ENCODE measurements at regions not wholly inside any gene's neighbourhood (a gene's known extent, or its start where the extent isn't known, plus 50 kb on each side); places are given as distances from the start of the nearest gene placed in this dataset.

DNA sequence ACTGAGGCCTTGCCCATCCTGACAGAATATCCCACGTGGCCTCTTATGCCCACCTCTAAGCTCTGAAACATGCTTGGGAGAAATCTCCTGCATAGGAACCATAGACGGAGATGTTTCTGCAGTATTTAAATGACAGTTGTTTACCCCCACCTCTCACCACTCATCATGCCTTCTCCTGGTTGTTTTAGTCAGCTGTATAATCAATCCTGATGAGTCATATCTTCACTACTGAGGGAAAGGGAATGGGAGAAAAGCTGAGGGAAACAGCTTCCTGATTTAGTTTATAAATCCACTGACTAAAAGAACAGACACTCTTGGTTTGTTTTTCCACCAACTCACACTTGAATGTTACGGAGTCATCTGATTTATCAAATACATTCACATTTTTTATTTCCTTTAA lies 113.2 kb upstream of the TENT5A start:
- peak; percentile 36 to 84 for DNase-seq (ENCODE audit: low read depth in 2 of 2)

DNA sequence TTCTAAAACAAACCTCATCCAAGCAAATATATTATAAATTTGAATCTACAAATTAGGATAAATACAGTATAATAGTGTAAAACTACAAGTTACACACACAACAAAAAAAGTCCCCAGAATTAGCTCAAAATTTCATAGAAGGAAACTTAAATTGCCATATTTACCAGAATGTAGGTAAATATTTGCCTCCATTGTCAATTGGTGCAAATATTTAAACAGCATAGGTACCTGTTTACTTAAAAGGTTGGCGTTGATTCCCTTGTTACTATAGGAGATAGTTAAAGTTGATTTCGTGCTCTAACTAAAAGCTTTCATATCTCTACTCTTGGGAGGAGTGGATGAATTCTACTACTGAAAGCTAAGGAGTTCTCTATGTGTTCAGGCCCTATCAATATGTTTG lies 111.6 kb upstream of the TENT5A start:
- DNase-seq (ENCODE audit: low read depth in 2 of 2), result no peak

DNA sequence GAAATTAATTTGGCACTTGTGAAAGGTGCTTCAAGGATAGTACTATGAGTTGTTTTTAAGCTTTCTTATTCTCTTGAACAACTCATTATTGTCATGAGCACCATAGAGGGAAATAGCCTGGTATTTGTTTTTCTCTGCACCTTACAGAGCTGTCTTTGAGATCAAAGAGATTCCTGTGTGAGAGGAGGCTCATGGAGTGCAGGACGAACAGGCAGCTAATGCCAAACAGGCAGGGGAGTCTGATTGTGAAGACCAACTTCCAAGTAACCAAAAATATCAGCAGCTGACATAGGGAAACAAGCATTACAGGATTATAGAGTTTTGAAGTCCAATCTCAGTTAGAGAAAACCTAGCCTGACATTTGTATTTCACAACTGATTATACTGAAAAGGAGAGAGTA lies 110.6 kb upstream of the TENT5A start:
- DNase-seq (ENCODE audit: low read depth in 2 of 2), result no peak

DNA sequence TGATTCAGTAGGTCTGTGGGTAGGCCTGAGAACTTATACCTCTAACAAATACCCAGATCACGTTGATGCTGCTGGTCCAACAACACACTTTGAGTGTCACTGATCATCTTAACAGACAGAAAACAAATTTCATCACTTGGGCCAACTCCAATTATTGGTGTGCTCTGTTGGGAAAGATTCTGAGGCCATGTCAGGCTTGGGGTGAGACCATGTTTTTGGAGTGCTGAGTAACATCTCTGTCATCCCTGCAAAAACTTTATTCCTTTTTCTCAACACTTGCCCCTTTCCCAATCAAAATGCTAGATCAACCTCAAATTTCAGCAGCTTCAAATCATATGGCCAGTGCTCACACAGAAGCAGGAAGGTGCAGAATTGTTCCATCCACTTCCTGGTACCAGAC lies 108.8 kb upstream of the TENT5A start:
- DNase-seq (ENCODE audit: low read depth in 2 of 2), result no peak

DNA sequence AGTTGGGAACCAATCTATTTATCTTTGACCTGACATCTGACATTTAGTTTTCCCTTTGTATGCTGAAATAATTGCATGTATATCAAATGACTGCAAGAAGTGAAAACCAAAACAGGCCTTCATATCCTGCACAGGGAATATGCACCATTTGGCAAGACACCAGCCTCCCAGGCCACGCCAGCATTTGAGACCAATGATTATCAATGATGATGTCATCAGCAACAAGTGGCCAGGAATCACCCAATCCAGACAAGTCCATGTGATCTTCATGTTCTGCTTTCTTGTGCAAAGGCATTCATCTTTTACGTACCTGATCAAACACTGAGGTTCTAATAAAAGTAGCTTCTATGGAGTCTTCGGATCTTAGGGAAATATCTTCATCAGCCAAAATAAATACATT lies 107.4 kb upstream of the TENT5A start:
- peak in 1 of 2 donors; percentile 35 for DNase-seq (ENCODE audit: low read depth in 2 of 2)

DNA sequence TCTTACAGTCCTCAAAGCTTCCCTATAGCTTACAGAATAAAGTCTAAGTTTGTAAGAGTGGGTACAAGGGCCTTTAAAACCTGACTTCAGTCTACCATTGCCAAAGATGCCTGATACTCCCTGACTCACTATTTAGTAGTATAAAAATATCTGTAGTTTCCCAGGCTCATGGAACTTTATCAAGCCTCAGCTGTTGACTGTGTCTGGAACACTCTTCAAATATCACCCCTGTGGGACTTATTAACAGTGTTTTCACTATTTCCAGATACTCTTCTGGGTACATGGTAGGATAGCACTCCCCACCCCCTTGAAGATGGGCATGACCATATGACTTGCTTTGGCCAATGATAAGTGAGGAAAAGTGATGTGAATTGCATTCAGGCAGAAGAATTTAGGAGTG lies 105.3 kb upstream of the TENT5A start:
- DNase-seq (ENCODE audit: low read depth in 2 of 2), result no peak

DNA sequence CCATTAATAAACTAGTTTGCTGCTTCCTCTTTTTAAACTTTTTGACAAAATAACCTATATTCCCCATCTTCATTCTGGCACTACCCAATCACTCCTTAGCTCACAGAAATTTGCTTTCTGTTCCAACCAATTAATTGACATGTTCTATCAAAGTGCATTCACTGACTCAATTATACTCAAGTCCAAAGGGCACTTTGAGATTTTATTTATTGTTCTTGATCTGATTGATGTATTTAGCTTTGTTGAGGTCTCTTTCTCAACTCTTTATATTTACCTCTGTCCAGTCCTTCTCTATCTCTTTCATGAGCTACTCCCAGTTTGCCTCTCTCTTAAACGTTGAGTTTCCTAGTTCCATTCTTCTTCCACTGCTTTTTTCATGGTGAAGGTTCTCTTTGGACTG lies 104.4 kb upstream of the TENT5A start:
- no peak for DNase-seq (ENCODE audit: low read depth in 2 of 2)

DNA sequence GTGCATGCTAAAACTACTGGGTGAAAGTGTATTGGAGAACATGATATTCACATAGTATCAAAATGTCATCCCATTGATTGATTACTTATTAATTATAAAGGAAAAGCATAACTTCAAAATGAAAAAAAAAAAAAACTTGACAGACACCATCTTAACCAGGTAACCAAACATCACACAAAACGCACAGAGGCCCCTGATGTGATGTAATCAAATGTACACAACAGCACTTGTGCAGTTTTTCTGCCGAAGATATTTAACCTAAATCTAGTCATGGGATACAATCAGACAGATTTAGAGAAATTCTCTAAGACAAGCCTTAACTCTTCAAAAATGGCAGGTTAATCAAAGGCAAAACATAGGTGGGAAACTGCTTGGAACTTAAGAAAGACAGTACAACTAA lies 102.0 kb upstream of the TENT5A start:
- DNase-seq (ENCODE audit: low read depth in 2 of 2), result no peak

DNA sequence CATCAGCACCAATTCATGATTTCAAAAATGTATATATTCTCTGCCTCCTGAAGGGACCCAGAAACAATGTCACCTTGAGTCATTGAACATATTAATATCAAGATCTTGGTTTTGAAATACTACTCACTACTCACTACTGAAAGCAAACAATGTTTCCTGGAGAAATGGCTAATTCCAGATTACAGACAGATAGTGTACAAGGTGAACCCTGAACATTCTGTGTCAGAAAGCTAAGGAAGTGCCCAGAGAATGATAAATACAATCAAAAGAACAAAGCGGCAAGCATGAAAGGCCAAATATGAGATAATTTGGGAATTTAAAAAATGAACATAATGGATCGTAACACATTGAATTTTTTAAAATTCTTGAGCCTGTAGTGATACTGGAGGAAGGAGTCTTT lies 101.5 kb upstream of the TENT5A start:
- no peak for DNase-seq (ENCODE audit: low read depth in 2 of 2)

DNA sequence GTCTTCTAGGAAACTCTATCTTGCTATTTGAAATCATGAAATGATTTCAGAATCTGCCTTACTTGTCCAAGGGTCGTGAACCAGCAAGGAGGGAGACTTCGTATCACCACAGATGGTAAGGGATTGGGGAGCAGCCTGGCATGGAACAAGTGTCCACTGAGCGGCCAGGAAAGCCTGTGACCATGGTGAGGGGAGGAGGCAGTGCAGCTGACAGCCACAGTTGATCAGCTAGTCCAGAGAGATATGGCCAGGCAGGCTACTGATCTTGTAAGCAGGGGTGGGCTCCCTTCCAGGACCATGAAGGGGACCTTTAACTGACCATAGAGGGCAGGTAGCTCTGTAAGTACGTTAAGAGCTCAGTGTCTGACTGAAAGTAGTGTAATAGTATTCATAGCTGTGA lies 96.8 kb upstream of the TENT5A start:
- DNase-seq (ENCODE audit: low read depth in 2 of 2), result no peak

DNA sequence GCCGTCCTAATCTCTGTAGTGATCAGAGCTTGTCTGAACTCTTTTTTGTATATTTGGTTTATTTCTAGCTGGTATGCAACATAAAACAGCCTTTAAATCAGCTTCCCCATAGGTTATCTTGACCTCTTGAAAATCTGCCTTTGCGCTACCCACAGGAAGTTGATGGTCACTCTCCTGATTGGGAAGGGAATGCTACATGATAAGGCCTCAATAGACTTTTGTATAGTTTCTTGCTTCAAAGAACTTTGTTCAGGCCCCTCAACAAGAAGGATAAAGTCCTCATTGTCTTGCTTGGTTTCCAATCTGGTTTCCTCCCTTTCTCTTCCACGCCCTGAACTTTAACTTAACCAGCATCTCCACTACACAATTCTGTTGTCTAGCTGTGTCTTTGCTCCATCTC lies 95.4 kb upstream of the TENT5A start:
- no peak for DNase-seq (ENCODE audit: low read depth in 2 of 2)

DNA sequence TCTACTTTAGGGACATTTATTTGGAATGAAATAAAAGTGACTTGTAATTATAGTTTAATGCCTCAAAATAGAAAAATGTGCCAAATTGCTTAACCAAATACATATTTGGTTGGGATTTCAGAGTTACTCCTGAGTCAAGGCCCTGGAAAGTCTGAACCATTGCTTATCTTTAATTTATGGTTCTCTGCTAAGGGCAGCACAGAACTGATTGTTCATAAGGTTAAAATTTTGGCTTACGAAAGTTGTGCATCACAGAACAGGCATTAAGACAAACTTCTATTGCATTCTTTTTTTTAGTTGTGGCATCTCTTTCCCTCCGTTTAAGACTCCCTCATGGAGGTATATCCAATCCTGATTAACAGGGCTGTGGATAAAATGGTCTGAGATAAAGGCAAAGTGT lies 92.2 kb upstream of the TENT5A start:
- no peak for DNase-seq (ENCODE audit: low read depth in 2 of 2)

DNA sequence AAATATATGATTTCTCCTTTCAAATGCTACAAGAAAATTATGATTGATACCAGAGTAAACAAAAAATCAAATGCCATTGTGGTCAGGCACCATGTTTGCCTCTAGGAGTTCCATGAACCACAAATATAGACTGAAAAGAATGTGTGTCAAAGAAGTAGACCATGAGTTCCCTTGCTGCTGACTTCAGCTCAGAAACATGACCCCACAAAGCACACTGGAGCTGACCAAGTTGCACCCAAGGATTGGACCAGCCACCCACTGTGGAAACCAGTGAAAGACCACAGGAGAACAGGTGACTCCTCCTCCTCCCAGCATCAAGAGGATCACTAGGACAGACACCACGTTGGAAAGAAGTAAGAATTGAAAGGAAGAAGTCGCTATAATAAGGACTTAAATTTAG lies 90.8 kb upstream of the TENT5A start:
- DNase-seq (ENCODE audit: low read depth in 2 of 2), result no peak

DNA sequence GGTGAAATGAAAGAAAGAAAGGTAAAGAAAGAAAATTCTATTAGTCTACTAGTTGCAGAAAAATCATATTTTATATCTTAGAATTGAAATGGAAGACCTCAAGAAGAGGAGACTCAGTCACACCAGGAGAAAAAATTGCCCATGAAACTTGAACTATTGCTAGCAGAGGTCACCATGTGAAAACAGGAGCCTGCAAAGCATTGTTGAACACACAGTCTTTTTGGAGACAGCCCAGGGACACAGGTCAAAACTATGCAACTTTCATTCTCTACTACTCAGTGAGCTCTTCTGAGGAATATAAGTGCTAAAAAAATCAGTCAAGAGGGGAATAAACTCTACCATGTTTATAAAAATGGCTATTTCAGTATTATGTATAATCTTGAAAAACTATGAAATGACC lies 89.8 kb upstream of the TENT5A start:
- DNase-seq (ENCODE audit: low read depth in 2 of 2), result no peak

DNA sequence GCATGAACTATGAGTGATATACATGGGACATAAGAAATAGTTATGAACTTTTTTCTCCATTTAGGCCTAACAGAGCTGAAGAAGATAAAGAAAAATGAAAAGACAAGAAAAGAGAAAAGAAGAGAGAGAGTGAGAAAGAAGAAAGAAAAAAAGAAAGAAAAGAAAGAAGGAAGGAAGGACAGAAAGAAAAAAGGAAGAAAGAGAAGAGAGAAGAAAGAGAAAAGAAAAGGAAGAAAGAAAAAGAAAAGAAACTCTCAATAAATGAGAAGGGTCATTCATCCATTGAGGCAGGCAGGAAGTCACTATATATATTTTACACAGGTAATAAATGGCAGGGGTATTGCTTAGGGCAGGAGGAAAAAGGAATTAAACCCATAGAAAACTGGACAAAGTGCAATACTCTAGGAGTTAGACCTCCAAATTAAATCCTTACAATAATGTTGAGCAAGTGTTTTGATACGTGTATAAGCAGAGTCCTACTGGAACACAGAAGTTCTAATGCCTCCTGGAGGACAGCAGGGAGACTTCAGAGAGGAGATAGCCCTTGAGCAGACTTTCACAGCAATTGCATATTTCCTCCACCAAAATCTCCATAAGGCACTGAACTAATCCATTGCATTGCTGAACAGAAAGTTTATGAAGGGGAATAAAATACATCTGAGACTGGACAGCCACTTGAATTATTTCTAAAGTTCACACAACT lies 86.4 kb upstream of the TENT5A start:
- DNase-seq (ENCODE audit: low read depth in 2 of 2), result no peak

DNA sequence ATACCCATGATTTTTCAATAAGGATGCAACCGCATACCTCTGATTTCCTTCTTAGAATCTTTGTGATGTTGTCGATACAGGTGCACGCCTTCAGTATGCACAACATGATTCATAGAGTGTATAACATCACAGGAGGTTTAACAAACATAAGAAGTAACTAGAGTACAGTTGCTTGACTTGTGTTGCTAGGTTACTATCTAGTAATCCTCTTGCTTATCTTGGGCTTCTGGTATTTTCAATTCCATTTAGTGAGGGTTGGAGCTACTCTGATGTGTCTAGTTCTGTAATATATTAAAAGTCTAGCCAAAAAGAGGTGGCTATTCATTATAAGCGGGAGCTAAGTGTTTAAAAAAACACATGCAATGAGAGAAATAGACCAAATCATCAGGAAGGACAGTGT lies 85.5 kb upstream of the TENT5A start:
- DNase-seq (ENCODE audit: low read depth in 2 of 2), result no peak

DNA sequence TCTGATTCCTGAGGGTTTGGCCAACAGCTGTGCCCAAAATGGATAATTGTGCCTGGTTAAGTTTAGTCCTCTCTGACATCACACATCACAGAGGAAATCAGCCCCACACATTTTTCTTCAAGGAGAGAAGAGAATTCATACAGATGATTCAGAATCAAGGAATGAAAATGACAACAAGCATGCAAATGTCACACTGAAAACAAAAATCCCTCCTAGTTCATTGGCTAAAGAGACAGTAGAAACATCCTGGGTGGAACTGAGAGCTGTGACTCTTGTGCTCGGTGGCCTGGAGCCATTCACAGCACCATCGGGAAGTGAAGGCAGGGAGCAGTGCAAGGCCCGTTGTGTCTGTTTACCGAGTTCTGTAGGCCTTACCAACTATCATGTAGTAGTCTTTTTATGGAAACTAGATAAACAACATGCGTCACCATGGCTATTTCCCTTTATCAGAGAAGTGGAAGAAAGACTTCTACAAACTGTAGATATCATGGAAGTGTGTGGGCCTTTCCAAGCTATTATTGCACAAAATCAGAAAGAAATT lies 81.7 kb upstream of the TENT5A start:
- DNase-seq (ENCODE audit: low read depth in 2 of 2), result no peak

DNA sequence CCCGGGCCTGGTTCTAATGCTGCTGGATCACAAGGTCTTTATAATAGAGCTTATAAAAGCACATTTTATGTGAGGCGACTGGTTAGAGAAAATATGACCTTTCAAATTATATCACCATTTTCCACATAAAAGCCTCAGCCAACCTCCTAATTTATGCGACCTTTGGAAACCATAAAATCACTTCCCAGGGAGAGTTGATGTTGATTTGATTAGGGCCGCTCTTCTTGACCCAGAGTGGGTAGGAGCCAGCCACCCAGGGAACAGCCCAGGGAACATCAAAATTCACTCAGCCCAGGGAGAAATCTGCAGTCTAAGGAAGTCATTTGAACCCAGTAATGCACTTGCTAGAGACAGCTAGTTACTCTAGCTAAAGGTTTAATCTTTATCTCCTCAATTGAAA lies 79.8 kb upstream of the TENT5A start:
- no peak for DNase-seq (ENCODE audit: low read depth in 2 of 2)

DNA sequence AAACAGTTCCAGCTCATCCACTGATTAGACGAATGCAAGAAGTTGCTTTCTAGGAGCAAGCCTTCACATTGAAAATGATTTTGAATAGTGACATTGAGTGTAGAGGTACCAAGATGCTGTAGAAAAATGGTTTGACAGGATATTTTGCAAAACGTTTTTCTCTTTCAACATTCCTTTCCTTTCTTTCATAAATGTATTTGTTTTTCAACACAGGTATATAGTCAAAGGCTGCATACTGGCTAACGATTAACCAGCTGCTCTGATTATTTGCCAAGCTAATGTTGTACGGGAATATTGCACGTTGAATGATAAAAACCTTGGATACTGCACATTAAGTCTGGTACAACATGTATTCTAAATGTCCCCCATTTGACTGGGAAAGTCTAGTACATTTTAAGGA lies 78.8 kb upstream of the TENT5A start:
- no peak for DNase-seq (ENCODE audit: low read depth in 2 of 2)

DNA sequence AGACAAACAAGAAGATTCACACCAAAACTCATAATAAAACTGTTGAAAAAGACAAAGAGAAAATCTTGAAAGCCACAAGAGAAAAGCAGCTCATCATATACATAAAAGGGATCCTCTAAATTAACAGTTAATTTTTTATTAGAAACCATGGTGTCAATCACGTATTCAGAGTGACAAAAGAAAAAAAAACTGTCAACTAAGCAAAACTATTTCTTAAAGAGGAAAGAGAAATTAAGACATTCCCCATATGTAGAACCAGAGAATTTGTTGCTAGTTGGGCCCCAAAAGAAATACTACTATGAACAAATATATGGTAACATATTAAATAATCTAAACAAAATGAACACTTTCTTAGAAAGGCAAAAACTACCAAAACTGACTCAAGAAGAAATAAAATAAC lies 74.3 kb upstream of the TENT5A start:
- DNase-seq (ENCODE audit: low read depth in 2 of 2), result no peak

DNA sequence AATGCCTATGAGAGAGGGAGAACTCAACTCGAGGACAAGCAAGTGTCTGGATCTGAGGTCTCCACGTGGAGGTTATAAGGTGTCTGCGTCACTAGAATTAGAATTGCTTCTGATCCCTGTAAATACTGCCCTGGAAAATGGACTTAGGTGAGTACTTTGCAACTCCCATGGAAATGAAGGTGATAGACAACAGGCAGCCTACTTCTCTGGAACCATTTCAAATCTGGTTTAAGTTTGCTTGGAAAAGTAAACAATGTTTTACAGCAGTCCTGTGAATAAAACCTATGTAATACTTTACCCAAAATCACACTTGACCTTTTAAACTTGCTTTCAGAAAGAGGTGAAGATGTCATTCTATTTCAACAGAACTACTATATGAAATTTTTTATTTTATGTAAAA lies 70.1 kb upstream of the TENT5A start:
- DNase-seq (ENCODE audit: low read depth in 2 of 2), result no peak

DNA sequence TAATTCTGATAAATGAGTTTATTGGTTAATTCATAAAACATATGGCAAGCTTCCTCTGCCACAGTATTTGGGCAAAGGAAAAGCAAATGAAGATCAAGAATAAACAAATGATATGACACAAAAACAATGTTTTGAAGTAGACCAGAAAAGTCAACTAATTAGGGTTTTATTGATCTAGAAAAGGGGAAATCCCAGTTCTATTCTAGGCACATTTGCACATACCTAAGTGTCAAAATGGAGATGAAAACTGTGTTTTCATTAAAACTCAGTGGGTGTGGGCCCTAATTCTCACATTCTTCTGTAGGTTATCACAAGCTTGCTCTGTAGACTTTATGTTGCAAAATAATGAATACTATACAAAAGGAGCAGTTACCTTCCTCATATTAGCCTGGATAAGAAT lies 69.0 kb upstream of the TENT5A start:
- DNase-seq (ENCODE audit: low read depth in 2 of 2), result no peak

DNA sequence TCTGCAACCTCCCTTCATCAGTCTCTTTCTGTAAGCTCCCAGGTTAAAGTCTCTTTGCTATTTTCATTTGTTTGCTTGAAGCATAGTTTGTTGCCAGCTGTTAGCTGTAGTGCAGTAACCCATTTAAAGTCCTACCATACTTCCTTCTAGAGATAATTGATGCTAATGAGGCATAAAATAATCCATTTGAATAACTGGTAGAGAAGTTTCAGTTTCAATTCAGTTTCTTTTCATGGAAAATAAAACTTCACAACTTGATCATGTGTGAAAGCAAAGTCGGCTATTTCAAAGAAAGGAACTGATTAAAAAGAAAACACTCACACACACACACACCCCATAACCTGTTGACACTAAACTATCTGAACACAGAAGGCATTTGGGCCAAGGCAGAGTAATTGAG lies 68.5 kb upstream of the TENT5A start:
- no peak for DNase-seq (ENCODE audit: low read depth in 2 of 2)

DNA sequence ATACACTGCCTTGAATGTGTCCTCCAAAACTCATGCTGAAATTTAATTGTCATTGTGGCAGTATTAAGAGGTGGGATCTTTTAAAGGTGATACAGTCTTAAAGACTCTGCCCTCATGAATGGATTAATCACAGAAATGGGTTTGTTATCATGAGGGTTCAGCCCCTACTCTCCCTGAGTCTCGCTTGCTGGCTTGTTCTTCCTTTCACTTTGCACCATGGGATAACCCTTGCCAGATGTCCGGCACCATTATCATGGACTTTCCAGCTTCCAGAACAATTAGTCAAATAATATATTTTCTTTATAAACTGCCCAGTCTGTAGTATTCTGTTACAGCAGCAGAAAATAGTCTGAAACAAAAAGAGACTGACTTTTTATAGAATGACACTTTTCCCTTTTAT lies 67.9 kb upstream of the TENT5A start:
- DNase-seq (ENCODE audit: low read depth in 2 of 2), result no peak

Data from lung microvascular endothelial cell (primary cell).